WTC11 (cell line): ENCODE measurements at regions not wholly inside any gene's neighbourhood (a gene's known extent, or its start where the extent isn't known, plus 50 kb on each side); places are given as distances from the start of the nearest gene placed in this dataset.

ENCODE experiments used
- ATAC-seq: fragments of 200-7000 bp; cut with Tn5 transposase; 2 replicates; pipeline ENCODE4 v1.10.0; 2021; ENCODE audit warnings: mild to moderate bottlenecking, moderate library complexity
- CTCF ChIA-PET: fragments of 300-600 bp; sonication (Branson Sonifier 250); formaldehyde crosslinking; loops from one replicate; lab custom pipeline; 2021; ENCODE audit warnings: antibody characterized with exemption; lab: Charles Lee
- POLR2A ChIA-PET: fragments of 350-600 bp; sonication (Branson Sonifier 250); formaldehyde crosslinking; loops from one replicate; lab custom pipeline; 2021; ENCODE audit warnings: antibody characterized with exemption; lab: Charles Lee
- DNase-seq: peaks from one replicate; pipeline ENCODE4 v3.0.0; 2021; ENCODE audit warnings: low spot score
- H3K27ac Mint-ChIP-seq: 2 replicates; pipeline ENCODE4 v1.8.0; 2021; ENCODE audit warnings: mixed read lengths
- H3K27me3 Mint-ChIP-seq: 2 replicates; pipeline ENCODE4 v1.8.0; 2021; ENCODE audit warnings: low read depth, mild to moderate bottlenecking, moderate library complexity, mixed read lengths
- H3K36me3 Mint-ChIP-seq: 2 replicates; pipeline ENCODE4 v1.8.0; 2021; ENCODE audit warnings: mixed read lengths
- H3K4me1 Mint-ChIP-seq: 2 replicates; pipeline ENCODE4 v1.8.0; 2022; ENCODE audit warnings: mixed read lengths
- H3K4me3 Mint-ChIP-seq: 2 replicates; pipeline ENCODE4 v1.8.0; 2021; ENCODE audit warnings: mild to moderate bottlenecking, moderate library complexity, mixed read lengths
- H3K9me3 Mint-ChIP-seq: 2 replicates; pipeline ENCODE4 v1.8.0; 2021; ENCODE audit warnings: mixed read lengths
- ARID4B ChIP-seq: sonication (generic); formaldehyde crosslinking; IDR thresholded peaks from 2 replicates; pipeline ENCODE4 v1.8.0; 2023; ENCODE audit warnings: missing genetic modification reagents, mild to moderate bottlenecking, borderline replicate concordance
- ATF3 ChIP-seq: sonication (generic); formaldehyde crosslinking; conservative IDR thresholded peaks from 2 replicates; pipeline ENCODE4 v1.8.1; 2022; ENCODE audit warnings: mild to moderate bottlenecking, missing genetic modification reagents
- ATF6 ChIP-seq: sonication (generic); formaldehyde crosslinking; IDR thresholded peaks from 2 replicates; pipeline ENCODE4 v1.8.1; 2023; ENCODE audit warnings: mild to moderate bottlenecking, missing genetic modification reagents
- ERG ChIP-seq: fragments of 250-450 bp; sonication (Bioruptor Pico); IDR thresholded peaks from 2 replicates; pipeline ENCODE4 v1.8.0; 2021; ENCODE audit warnings: mild to moderate bottlenecking
- FOXP1 ChIP-seq: sonication (generic); formaldehyde crosslinking; IDR thresholded peaks from 2 replicates; pipeline ENCODE4 v1.8.0; 2022; ENCODE audit warnings: missing genetic modification reagents, mild to moderate bottlenecking, moderate library complexity, borderline replicate concordance
- IRF2 ChIP-seq: sonication (generic); formaldehyde crosslinking; IDR thresholded peaks from 2 replicates; pipeline ENCODE4 v1.8.0; 2022; ENCODE audit warnings: low read depth, missing genetic modification reagents, borderline replicate concordance
- NFATC4 ChIP-seq: fragments of 250-450 bp; sonication (Bioruptor Pico); IDR thresholded peaks from 2 replicates; pipeline ENCODE4 v1.9.0; 2021; ENCODE audit warnings: mild to moderate bottlenecking
- NR1H2 ChIP-seq: sonication (generic); formaldehyde crosslinking; IDR thresholded peaks from 2 replicates; pipeline ENCODE4 v1.9.0; 2021; ENCODE audit warnings: mild to moderate bottlenecking, moderate library complexity, missing genetic modification reagents
- STAT6 ChIP-seq: sonication (generic); formaldehyde crosslinking; conservative IDR thresholded peaks from 2 replicates; pipeline ENCODE4 v1.8.1; 2023; ENCODE audit warnings: mild to moderate bottlenecking, low read depth, missing genetic modification reagents, moderate library complexity
- TP53 ChIP-seq: sonication (generic); formaldehyde crosslinking; IDR thresholded peaks from 2 replicates; pipeline ENCODE4 v1.8.1; 2023; ENCODE audit warnings: mild to moderate bottlenecking, missing genetic modification reagents
- ZBTB21 ChIP-seq: sonication (generic); formaldehyde crosslinking; IDR thresholded peaks from 2 replicates; pipeline ENCODE4 v1.8.1; 2023; ENCODE audit warnings: mild to moderate bottlenecking, missing genetic modification reagents, borderline replicate concordance
- ZNF121 ChIP-seq: sonication (generic); formaldehyde crosslinking; IDR thresholded peaks from 2 replicates; pipeline ENCODE4 v1.8.0; 2023; ENCODE audit warnings: missing genetic modification reagents
- ZNF416 ChIP-seq: fragments of 250-450 bp; sonication (Bioruptor Pico); IDR thresholded peaks from 2 replicates; pipeline ENCODE4 v1.9.0; 2021; ENCODE audit warnings: mild to moderate bottlenecking, inconsistent platforms

- TF ChIP-seq ATF6 (no peak), STAT6 (no peak), ERG (CRISPR knock-in tag) (no peak)
These were observed 189.1 kb downstream of the SHQ1 start (continued) for GRCh38 chr3:72659188-72659587.

GRCh38 chr3:72658466-72659100, 189.7 kb downstream of the SHQ1 start:
- H3K36me3 Mint-ChIP-seq = no peaks in the 10 kb centered on the region
- no peaks in the 10 kb centered on the region for H3K9me3 Mint-ChIP-seq
- CTCF ChIA-PET = interaction anchor here (1.1 kb wide), 1 partner anchor 8 kb away, joined by 7 read pairs; no protein-coding TSS in a partner anchor
- ATAC-seq = no peak
- TF ChIP-seq TP53 (CRISPR knock-in tag) = no peak
- no peak for TF ChIP-seq NFATC4 (CRISPR knock-in tag)
- TF ChIP-seq ARID4B (CRISPR knock-in tag) = no peak
- no peak for TF ChIP-seq NR1H2 (CRISPR knock-in tag)
- no peak for TF ChIP-seq IRF2 (CRISPR knock-in tag)
- TF ChIP-seq ZNF121 (CRISPR knock-in tag) = no peak
- no peak for TF ChIP-seq ATF3
- no peak for TF ChIP-seq FOXP1 (CRISPR knock-in tag)
- no peak for TF ChIP-seq ZNF416 (CRISPR knock-in tag)
- no peak for TF ChIP-seq ZBTB21
- TF ChIP-seq, all 79 proteins: peak for 0
- no peak overlapping the region for H3K27ac Mint-ChIP-seq
- H3K4me1 Mint-ChIP-seq = peaks cover 7% of the 10 kb centered on the region
- no peak overlapping the region for H3K4me3 Mint-ChIP-seq
- H3K27me3 Mint-ChIP-seq = no peaks in the 10 kb centered on the region
- POLR2A ChIA-PET = no interaction called here
- no peak for DNase-seq
